Stimulated activated CD8-positive, alpha-beta memory T cell treated with anti-CD3 and anti-CD28 coated beads, Interleukin-4, amount 100 ng/mL, for 4 hours (primary cell): ENCODE measurements at regions not wholly inside any gene's neighbourhood (a gene's known extent, or its start where the extent isn't known, plus 50 kb on each side); places are given as distances from the start of the nearest gene placed in this dataset.
"Not testable (repeated sequence)": the region's sequence is repeated elsewhere in the genome, so short reads cannot be mapped to it uniquely, and the experiment has no call there.

Source experiments
- DNase-seq, 2 donors: peaks; one replicate each; pipeline ENCODE4 v3.0.0-alpha.2; 2020; ENCODE audit warnings: low read depth in 2 of 2, low spot score in 1 of 2

- no peak for DNase-seq
Measured at GRCh38 chr13:58597552-58597951, 966.0 kb downstream of the PCDH17 start.

DNA sequence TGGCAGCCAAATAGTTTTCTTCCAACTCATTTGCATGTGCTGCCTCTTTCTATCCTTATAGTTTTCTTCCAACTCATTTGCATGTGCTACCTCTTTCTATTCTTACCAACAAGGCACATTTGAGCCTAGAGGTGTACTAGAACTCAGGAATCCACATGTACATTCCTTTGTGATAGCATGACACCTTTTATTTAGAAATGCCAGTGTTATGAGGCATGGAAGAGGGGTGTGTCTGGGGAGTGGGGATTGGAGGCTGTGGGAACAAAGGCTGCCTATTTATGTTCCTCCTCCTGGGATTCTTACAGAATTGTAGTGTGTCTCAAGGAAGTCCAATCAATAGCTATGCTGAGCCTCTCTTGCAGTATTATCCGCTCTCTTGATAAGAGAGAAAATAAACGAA lies 966.7 kb downstream of the PCDH17 start:
- DNase-seq: no peak

- DNase-seq: no peak
Measured at GRCh38 chr13:58611117-58611516, 979.6 kb downstream of the PCDH17 start.

- DNase-seq: no peak
Measured at GRCh38 chr13:58617880-58618665, 986.5 kb downstream of the PCDH17 start.

DNA sequence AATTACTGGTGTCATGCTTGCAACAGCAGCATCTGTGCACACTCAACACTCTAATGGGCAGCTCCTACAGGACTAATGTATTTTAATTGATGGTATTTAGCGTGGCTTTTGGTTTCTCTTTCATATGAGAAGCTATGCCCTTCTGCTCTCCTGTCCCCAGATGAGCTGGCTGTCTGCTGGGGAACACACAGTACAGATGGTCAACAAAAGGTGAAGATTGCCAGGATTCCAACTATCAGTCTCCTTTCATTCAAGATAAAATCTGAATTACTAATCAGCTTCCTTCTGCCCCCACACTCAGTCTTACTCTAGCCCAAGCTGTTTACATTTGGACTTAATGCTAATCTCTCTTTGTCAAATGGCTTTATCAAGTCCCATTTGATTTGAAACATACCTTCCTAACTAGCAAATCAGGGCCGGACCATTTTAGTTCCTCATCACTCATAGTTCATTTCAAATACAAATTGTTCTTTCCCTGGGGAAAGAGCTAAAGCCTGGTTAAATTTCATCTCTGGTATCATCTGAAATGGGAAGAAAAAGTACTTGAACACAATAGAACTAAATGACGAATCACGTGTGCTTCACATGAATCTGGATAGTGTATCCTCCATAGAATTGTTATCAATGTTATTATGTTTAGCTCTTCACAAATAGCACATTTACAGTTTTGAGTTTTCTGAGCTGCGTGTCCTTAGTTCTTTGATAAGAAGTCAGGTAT lies 988.0 kb downstream of the PCDH17 start:
- DNase-seq: no peak

DNA sequence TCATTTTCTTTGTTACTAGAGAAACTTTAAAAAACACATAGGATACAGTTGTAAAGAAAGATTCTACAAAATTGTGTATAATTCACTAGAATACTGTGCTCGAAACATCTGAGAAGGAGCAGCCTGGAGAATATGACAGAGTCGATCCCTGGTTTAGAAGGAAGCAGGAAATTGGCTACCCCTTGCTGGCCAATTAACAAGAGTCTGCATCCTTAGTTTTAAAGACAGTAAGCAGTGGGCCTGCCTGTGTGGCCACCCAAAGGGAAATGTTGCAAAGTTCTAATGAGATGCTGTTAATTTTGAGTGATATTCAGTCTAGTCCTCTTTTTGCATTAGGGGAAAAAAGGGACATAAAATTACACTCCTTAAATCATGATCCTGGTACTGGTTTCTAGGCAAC lies 988.6 kb downstream of the PCDH17 start:
- no peak for DNase-seq

DNA sequence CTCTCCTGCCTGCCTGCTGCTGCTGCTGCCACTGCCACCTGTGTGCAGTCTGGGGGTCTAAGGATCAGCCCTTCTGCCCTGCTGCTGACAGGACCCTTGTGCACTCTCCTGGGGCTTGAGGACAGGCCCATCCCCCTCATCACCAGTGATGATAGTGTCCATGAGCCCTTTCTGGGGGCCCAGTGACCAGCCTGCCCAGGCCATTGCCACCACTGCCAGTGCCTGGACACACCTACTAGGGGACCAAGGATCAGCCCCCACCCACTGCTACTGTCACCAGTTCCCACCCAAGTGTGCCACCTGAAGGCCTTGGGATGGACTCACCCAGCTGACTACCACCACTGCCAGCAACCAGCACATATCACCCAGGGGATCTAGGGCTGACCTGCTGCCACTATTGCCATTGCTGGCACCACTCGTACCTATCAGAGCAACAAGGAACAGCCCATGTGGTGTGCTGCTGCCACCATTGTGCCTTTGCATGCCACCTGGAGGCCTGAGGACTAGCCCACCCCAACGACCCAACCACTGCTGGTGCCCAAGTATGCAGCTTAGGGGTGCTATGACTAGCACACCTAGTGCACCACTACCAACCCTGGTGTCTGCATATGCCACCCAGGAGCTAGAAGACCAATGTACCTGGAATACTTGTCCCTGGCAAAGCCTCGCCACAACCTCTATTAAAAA lies 994.3 kb downstream of the PCDH17 start:
- DNase-seq: no peak

- no peak for DNase-seq
Measured at GRCh38 chr13:58630794-58631193, 999.2 kb downstream of the PCDH17 start.

- DNase-seq: no peak
Measured at GRCh38 chr13:58633226-58633625, 1001.7 kb downstream of the PCDH17 start.

DNA sequence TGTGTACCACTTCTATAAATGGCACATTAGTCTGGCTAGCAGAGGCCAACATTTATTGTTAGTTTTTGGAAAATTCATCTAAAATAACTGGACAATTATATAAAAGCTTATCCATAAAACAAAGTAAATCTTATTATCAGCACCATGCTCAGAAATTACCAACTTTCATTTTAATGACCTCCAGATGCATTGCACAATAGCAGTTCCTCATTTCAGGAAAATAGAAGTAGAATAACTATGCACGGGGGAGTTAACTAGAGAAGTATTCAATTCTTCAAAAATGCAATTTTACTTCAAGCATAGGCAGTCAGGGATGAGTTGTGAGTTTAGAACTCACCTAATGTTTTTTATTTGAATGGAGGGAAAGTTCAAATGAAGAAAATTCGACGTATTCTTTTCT lies 1023.5 kb downstream of the PCDH17 start:
- no peak for DNase-seq

- no peak for DNase-seq
Measured at GRCh38 chr13:58660826-58661225, 1029.3 kb downstream of the PCDH17 start.

- no peak for DNase-seq
Measured at GRCh38 chr13:58666331-58666730, 1034.8 kb downstream of the PCDH17 start.

GRCh38 chr13:58667096-58667495 lies 1035.6 kb downstream of the PCDH17 start:
- no peak for DNase-seq

- DNase-seq: no peak
Measured at GRCh38 chr13:58680115-58680514, 1048.6 kb downstream of the PCDH17 start.

DNA sequence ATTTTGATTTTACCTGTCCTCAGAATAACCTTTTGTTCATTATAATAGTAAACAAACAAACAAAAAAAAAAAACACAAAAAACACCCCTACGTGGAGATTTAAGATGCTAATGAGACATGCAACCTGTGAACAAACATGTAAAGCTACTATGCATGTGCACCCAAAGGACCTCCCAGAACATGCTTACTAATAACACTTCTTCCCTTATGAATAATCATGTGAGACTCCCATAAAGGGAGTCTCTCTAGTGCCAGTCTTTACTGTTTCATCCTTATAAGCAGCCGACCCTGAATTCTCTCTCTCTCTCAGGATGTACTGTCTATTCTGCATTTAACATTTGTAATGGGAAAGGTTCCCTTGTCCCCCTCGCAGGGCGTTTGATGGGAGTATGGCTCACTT lies 1051.1 kb downstream of the PCDH17 start:
- DNase-seq: no peak

GRCh38 chr13:58687148-58687547 lies 1055.6 kb downstream of the PCDH17 start:
- no peak for DNase-seq

DNA sequence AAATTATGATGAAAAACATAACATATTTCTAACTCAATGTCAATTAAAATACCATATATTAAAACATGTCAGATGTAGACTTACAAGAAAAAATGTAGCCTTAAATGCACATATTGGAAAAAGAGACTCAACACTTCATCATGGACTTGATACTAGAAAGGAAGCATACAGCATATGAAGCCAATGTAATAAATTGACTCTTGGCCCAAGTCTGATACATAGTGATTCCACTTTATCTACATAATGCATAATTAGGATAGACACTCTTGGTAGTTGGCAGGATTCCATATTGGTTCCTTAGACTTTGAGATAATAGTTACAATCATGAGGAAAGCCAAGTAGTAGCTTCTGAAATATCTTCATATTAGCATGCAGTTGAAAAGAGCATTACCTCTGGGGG lies 1067.0 kb downstream of the PCDH17 start:
- DNase-seq: no peak

DNA sequence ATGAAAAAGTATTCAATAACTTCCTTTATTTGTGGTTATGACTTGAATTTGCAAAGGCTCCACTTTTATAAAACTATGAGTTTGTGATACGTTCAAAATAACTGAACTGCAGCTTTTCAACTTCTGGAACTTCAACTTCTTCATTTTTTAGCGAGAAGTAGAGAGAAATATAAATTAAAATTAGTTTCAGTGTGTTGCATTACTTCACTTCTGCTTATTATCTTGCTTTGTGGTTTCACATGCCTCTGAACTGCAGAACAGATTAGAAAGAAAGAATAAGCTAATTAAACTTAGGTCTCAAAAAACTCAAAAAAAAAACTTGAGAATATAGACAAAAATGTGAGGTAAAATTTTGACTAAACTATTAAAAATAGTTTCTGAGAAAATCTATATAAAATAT lies 1073.4 kb downstream of the PCDH17 start:
- DNase-seq: no peak

DNA sequence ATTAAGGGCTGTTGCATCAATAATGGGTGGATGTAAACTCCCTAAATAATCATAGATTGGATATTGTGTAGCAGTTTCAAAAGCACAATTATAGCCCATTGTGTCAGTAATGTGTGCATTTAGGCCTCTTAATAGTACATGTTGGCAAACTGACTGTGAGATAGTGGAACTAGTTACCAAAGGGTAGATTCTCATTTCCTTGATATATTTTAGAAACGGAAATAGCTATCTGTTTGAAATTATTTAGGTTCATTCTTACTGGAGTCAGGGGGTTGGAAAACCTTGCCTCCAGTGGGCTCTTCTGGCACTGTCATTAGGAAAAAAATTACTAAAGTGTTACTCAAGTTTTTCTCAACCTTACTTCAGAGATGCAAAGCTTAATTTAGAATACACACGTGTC lies 1074.9 kb downstream of the PCDH17 start:
- DNase-seq: no peak

DNA sequence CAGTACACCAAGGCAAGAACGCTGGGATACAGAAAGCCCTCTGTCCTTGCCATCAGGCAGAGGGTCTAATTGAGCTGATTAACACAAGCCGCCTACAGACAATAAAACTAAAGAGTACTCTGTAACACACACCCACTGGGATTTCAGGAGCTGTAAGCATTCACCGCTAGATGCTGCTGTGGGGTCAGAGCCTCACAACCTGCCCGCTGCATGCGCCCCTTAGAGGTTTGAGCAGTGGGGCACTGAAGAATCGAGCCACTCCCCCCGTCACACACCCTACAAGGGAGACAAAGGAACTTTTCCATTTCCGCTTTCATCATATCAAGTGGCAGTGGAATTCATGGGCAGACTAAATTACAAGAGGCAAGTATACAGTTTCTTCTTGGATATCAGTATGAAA lies 1080.6 kb downstream of the PCDH17 start:
- no peak for DNase-seq

- DNase-seq: not testable (repeated sequence)
Measured at GRCh38 chr13:58714016-58714415, 1082.5 kb downstream of the PCDH17 start.

- no peak for DNase-seq
Measured at GRCh38 chr13:58721273-58721672, 1089.7 kb downstream of the PCDH17 start.
